Activated CD8-positive, alpha-beta memory T cell treated with anti-CD3 and anti-CD28 coated beads, Interleukin-2, amount 50 U/mL, for 24 hours (primary cell): ENCODE measurements at regions not wholly inside any gene's neighbourhood (a gene's known extent, or its start where the extent isn't known, plus 50 kb on each side); places are given as distances from the start of the nearest gene placed in this dataset.
"Not testable (repeated sequence)": the region's sequence is repeated elsewhere in the genome, so short reads cannot be mapped to it uniquely, and the experiment has no call there.

ENCODE experiments used
- DNase-seq: peaks from one replicate; pipeline ENCODE4 v3.0.0-alpha.2; 2020; ENCODE audit errors: extremely low read depth

DNA sequence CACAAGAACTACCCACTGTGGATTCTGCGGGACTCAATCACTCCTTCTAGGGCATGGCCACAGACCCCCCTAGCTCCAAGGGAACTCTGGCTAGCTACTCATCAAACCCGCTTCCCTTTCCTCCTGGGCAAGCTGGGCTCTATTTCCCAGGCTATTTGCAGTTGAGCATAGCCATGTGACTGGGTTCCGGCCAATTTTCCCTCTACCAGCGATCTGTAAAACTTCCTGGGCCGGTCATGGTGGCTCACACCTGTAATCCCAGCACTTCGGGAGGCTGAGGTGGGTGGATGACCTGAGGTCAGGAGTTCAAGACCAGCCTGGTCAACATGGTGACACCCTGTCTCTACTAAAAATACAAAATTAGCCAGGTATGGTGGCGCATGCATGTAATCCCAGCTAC lies 214.9 kb upstream of the IRF2BP2 start:
- DNase-seq: not testable (repeated sequence)

DNA sequence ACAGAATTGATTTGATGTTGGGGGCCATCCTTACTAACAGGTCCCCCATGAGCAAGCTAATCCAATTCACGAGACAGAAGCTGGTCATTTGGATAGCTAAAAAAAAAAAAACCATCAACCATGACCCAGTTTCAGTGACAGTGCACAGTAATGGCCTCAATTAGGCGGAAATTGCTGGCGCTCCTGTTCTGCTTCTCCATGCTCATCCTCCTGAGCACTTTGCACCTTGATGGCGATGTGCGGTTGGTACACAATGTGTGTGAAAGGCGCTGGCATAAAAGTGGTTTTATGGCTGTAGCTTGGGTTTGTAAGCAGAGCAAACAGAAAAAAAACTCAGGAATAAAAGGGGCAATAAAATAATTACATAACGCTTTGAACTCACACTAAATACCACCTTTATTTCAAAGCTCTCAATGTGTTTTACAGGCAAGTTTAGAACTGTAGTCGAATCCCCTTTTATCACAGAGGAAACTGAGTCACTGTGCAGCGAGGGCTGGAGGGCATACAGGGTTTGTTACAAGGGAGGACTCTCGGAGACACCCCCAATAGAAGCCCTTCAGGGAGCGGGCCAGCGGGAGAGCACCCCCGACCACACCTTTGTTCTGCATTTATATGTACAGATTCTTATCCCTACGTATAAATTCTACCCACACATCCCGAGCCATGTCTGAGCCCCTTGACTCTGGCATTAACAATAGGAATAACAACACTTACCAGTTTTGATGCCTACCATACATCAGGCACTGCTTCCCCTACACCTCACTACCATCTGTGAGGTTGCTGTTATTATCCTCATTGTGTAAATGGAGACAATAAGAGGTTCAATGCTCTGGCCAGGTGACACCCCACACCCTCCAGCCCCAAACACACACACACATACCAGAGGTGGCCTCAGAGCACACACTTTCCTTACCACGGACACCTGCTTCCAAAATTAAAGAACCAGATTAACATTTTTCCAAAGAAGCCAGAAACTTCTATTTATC lies 213.5 kb upstream of the IRF2BP2 start:
- no peak for DNase-seq

DNA sequence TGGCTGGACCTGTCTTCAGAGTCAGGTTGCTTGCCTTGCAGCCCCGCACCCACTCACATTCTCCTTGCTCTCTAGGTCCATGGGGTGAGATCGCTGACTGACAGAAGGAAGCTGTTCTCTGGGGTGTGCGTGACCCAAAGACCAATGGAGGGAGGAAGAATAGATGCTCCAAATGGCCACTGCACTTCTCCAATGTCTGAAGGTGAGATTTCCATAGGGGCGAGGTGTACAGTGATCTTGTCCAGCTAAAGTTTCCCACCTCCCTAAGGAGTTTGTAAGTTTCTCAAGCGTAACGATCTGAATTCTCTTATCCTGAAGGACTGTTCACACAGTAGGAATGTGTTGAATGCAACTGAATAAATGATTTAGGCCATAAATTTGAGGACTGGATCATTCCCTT lies 211.9 kb upstream of the IRF2BP2 start:
- no peak for DNase-seq

DNA sequence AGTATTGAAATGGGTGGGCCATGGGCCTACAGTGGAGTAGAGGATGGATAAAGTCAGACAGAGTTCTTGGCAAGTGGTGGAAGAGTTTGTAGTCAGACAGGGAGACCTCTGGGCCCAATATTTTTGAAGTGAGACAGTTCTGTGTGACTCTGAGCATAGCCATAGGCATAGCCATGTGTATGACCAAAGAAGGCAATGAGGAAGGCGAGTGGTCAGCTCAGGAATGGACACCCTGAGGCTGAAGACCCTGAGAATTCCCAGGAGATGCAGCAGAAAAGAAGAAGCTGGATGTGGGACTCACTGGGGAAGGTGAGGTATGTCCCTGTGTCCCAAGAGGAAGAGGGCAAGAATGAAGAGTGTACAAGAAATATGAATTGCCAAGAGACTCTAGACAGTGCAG lies 210.6 kb upstream of the IRF2BP2 start:
- no peak for DNase-seq

GRCh38 chr1:234819845-234820244 lies 209.9 kb upstream of the IRF2BP2 start:
- not testable (repeated sequence) for DNase-seq

- not testable (repeated sequence) for DNase-seq
Measured at GRCh38 chr1:234818040-234818387, 208.0 kb upstream of the IRF2BP2 start.

DNA sequence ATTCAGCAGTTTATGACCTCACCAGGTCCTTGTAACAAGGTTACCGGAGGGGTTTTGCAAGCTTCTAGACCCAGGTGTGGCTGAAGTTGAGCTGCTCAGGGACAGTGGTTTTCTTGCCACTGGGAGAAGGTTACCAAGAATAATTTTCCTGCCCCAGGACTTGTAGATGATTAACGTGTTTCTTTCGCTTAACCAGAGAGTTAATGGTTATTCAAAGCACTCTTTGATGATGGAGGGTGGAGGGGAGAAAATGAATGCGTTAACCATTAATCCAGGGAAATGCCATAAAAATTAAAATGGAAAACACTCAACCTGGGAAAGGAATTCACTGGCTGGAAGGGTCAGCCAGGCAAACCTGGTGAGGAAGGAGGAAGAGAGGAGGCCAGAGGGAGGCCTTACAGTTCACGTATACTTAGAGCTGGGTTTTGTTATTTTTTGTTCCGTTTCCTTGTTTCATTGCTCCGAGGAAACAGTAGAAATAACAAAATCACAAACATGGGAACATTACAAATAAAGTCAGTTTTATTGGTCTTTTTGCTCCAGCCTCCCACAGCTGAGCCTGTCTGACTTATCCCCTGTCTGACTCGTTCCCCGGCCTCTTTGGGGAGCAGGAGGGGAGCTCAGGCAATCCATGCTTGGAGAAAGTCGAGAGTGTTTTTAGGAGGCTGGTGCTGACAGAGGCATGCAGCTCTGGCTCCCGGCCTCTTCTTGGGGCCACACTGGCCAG lies 207.5 kb upstream of the IRF2BP2 start:
- DNase-seq: not testable (repeated sequence)

DNA sequence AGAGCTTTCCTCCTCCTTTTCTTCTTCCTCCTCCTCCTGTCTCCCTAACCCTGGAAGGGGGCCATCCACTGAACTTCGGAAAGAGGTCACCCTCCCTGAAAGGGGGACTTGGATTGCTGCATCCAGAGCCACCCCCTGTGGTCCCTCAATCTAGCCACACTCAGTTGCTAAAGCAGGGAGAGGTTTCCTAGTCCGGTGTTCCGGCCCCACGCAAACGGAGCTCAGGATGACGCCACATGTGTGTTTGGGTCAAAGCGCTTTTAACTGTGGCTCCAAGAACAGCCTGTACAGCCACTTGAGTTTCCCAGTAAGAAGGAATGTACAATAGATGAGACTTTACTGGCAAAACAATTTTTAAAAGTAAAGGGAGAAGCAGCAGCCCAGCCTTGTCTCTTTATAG lies 206.9 kb upstream of the IRF2BP2 start:
- not testable (repeated sequence) for DNase-seq

DNA sequence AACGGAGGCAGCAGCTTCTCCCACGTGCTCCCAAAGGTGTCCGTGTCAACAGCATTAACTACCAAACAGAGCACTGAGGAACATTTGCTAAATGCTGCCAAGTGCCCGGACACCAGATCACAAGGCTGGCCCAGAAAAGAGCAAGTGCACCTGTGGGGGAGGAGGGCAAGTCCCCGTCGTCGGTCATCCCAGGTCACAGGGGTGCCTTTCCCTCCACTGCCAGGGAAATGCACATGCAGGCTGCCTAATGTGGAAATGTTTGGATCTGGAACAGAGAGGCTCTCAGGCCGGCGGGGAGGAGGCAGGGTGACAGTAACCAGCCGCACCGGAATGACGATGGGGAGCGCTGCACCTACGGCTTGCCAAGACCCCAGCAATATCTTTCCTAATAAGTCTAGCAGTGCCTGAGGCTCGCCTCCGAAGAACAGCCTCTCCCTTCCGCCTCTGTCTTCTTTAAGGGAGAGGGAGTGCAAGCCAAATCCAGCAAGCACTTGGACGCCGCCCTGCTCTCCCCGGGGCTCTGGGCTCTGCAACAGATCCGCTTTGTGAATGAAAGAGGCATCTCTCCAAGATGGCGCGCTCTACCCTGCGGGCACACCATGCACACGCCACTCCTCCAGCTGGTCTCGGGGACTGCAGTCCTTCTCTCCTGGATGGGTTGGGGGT lies 206.3 kb upstream of the IRF2BP2 start:
- DNase-seq: not testable (repeated sequence)

- DNase-seq: not testable (repeated sequence)
Measured at GRCh38 chr1:234815295-234815815, 205.4 kb upstream of the IRF2BP2 start.

GRCh38 chr1:234814235-234814634 lies 204.3 kb upstream of the IRF2BP2 start:
- not testable (repeated sequence) for DNase-seq

- DNase-seq: not testable (repeated sequence)
Measured at GRCh38 chr1:234811824-234812223, 201.8 kb upstream of the IRF2BP2 start.

DNA sequence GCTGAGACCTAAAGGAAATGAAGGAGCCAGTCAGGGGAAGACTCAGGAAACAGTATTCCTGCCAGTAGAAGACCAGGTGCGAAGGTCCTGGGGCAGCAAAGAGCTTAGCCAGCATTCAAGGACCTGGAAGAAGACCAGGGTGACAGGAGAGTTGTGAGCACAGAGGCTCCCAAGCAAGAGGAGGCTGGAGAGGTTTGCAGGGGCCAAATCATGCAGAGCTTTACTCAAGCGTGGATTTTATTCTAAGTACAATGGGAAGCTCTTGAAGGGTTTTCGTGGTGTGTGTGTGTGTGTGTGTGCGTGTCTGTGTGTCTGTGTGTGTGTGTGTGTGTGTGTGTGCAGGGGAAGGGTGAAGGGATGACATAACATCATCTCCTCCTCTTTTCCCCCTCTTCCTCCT lies 200.7 kb upstream of the IRF2BP2 start:
- DNase-seq: not testable (repeated sequence)

DNA sequence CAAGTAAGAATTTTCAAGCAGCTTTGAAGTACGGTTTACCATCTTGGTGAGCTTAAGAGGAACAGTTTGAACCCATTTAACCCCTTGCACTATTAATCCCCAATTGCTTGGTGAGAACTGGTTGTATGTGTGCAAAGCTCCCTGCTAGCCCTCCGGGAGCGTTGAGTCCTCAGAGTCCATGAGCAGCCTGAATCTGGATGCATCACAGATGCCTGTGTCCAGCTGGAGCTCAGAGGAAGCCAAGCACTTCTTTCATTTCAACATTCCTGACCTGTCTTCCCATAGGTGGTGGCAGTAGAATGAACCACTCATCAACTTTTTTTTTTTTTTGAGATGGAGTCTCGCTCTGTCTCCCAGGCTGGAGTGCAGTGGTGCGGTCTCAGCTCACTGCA lies 199.9 kb upstream of the IRF2BP2 start:
- DNase-seq: not testable (repeated sequence)

DNA sequence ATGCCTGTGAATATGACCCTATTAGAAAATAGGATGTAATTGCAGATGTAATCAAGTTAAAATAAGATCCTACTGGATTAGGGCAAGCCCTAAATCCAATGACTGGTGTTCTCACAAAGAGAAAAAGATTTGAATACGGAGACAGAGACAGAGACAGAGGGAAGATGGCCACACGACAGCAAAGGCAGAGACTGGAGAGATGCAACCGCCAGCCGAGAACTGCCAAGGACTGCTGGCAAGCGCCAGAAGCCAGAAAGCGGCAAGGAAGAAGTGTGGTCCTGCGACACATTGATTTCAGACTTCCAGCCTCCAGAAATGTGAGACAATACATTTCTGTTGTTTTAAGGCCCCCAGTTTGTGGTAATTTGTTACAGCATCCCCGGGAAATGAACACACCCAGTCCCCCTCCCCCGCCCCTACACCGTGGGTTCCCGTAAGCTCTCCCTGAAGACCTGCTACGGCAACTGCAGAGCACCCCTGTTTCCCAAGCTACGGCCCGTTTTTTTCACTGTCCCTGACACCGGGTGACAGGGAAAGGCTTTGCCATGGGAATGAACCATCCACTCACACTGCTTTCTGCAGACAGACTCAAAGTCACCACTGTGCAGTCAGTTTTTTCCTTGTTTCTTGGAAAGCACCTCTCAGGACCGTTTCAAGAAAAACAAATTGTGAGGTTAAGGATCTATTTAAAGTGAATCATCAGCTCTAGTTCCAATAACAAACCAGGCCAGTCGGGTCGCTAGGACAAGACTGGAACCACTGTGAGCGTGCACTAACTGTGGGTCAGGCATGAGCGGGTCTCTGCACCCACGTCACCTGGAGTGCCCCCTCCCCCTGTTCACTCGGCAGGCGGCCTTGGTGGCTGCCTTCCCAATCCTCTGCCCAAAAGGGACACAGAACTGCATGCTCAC lies 199.2 kb upstream of the IRF2BP2 start:
- DNase-seq: not testable (repeated sequence)

GRCh38 chr1:234808459-234808858 lies 198.5 kb upstream of the IRF2BP2 start:
- not testable (repeated sequence) for DNase-seq

GRCh38 chr1:234807705-234808104 lies 197.7 kb upstream of the IRF2BP2 start:
- not testable (repeated sequence) for DNase-seq

GRCh38 chr1:234802586-234802985 lies 192.6 kb upstream of the IRF2BP2 start:
- not testable (repeated sequence) for DNase-seq

GRCh38 chr1:234801636-234802035 lies 191.7 kb upstream of the IRF2BP2 start:
- not testable (repeated sequence) for DNase-seq

- not testable (repeated sequence) for DNase-seq
Measured at GRCh38 chr1:234801147-234801546, 191.2 kb upstream of the IRF2BP2 start.

DNA sequence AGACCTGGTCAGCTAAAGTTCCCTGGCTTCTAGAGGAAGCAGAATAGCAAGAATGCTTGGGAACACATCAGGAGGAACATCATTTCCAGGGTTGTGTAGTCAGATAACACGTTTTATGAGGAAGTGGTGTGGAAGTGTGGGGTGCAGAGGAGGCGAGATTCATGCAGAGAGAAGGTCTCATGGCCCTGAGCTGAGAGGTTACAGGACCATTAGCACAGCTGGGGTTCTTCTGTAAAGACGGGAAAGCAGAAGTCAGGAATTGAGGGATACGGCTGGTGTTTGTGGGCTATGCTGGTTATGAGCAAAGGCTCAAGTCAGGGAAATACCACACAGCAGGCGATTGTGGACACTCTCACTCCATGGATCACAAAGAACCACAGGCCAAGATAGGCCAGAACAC lies 190.6 kb upstream of the IRF2BP2 start:
- DNase-seq: not testable (repeated sequence)
